Tibial nerve (tissue), 3 donors: ENCODE measurements at regions not wholly inside any gene's neighbourhood (a gene's known extent, or its start where the extent isn't known, plus 50 kb on each side); places are given as distances from the start of the nearest gene placed in this dataset.

Experiments
- POLR2A ChIP-seq, 2 donors: fragments of 450-650 bp; IDR thresholded peaks; one replicate each; pipeline ENCODE4 v1.6.1; 2017; ENCODE audit warnings: antibody characterized with exemption in 2 of 2, mild to moderate bottlenecking in 2 of 2, moderate library complexity in 2 of 2
- TF ChIP-seq, protein P1 (sequence below), 5 experiments: fragments of 200-600 bp in 3 of 5; fragments of 450-650 bp in 2 of 5; sonication (generic) in 3 of 5; IDR thresholded peaks; one replicate each; pipeline ENCODE4 v1.5.1; 2016 to 2019; ENCODE audit warnings: antibody characterized with exemption in 5 of 5, mild to moderate bottlenecking in 3 of 5, moderate library complexity in 2 of 5

DNA sequence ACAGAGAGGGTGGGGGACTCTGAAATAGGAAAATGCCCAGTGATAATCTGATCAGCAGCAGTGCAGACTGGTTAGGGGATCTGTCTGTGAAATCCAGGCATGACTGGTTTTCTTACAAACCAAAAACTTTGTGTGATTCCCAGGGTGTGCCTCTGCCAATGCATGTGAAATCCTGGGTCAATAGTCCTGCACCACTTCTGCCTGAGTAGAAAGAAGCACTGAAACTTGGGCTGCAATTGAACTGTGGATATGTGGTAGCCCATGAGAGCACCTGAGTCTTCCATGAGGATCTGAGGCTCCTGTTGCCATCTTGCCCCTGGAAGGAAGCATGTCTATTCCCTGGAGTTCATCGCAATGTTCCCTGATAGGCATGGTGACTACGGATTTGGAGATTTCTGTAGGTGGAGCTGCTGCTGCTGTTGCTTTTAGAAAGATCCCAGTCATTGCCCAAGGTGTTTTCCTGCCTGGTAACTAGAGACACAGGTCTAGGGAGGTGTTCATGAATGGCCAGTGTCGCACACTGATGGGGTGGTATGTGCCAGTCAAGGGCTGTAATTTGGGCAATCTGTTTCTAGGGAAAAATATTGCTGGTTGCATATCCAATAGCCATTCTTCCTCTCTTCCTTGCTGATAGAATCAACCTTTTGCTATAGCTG is 146.7 kb downstream of the CARTPT start:
- TF ChIP-seq, protein P1, sequence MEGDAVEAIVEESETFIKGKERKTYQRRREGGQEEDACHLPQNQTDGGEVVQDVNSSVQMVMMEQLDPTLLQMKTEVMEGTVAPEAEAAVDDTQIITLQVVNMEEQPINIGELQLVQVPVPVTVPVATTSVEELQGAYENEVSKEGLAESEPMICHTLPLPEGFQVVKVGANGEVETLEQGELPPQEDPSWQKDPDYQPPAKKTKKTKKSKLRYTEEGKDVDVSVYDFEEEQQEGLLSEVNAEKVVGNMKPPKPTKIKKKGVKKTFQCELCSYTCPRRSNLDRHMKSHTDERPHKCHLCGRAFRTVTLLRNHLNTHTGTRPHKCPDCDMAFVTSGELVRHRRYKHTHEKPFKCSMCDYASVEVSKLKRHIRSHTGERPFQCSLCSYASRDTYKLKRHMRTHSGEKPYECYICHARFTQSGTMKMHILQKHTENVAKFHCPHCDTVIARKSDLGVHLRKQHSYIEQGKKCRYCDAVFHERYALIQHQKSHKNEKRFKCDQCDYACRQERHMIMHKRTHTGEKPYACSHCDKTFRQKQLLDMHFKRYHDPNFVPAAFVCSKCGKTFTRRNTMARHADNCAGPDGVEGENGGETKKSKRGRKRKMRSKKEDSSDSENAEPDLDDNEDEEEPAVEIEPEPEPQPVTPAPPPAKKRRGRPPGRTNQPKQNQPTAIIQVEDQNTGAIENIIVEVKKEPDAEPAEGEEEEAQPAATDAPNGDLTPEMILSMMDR (IDR thresholded peaks at IDR 0.05) = no peak
- TF ChIP-seq POLR2A (IDR thresholded peaks at IDR 0.05) = no peak
